Fibroblast of lung (primary cell): ENCODE measurements at regions not wholly inside any gene's neighbourhood (a gene's known extent, or its start where the extent isn't known, plus 50 kb on each side); places are given as distances from the start of the nearest gene placed in this dataset.
"Not testable (repeated sequence)": the region's sequence is repeated elsewhere in the genome, so short reads cannot be mapped to it uniquely, and the experiment has no call there.

Experiments
- DNase-seq, 2 donors: peaks; one replicate each; pipeline versions ENCODE4 v3.0.0 to v3.0.0-alpha.2; 2010; ENCODE audit warnings: low read depth in 2 of 2
- H2AFZ ChIP-seq: 2 replicates; pipeline ENCODE4 v1.5.1; 2012; ENCODE audit warnings: low read length, control low read depth, inconsistent platforms
- H3K27ac ChIP-seq: 2 replicates; pipeline ENCODE4 v1.5.1; 2011; ENCODE audit warnings: low read length, control low read depth; ENCODE audit not compliant: insufficient read depth
- H3K27me3 ChIP-seq: 2 replicates; pipeline ENCODE4 v1.5.1; 2011; ENCODE audit warnings: mild to moderate bottlenecking, low read length; ENCODE audit not compliant: control insufficient read depth, insufficient read depth
- H3K36me3 ChIP-seq: 2 replicates; pipeline ENCODE4 v1.5.1; 2011; ENCODE audit warnings: low read length; ENCODE audit not compliant: control insufficient read depth, insufficient read depth
- H3K4me1 ChIP-seq: 2 replicates; pipeline ENCODE4 v1.5.1; 2011; ENCODE audit warnings: low read length; ENCODE audit not compliant: control insufficient read depth, insufficient read depth; ENCODE audit errors: extremely low read depth
- H3K4me2 ChIP-seq: 2 replicates; pipeline ENCODE4 v1.5.1; 2011; ENCODE audit warnings: low read length, control low read depth; ENCODE audit not compliant: insufficient read depth; ENCODE audit errors: extremely low read depth
- H3K4me3 ChIP-seq, 4 experiments: fragments of 200-600 bp in 1 of 4; sonication (generic) in 1 of 4; replicated peaks in 1 of 4; 2 replicates each; pipeline ENCODE4 v1.5.1; 2011 to 2016; ENCODE audit warnings: low read length in 4 of 4, low read depth in 3 of 4, mild to moderate bottlenecking in 3 of 4, control low read depth in 2 of 4, inconsistent platforms in 1 of 4, mixed read lengths in 1 of 4; ENCODE audit not compliant: insufficient read depth in 1 of 4; ENCODE audit errors: control extremely low read depth in 1 of 4
- H3K79me2 ChIP-seq: 2 replicates; pipeline ENCODE4 v1.5.1; 2012; ENCODE audit warnings: mild to moderate bottlenecking, low read length, inconsistent platforms; ENCODE audit not compliant: control insufficient read depth, insufficient read depth
- H3K9ac ChIP-seq: 2 replicates; pipeline ENCODE4 v1.5.1; 2011; ENCODE audit warnings: mild to moderate bottlenecking, low read length, control low read depth; ENCODE audit not compliant: insufficient read depth
- H3K9me3 ChIP-seq: 2 replicates; pipeline ENCODE4 v1.5.1; 2012; ENCODE audit warnings: low read depth, low read length; ENCODE audit not compliant: control insufficient read depth, insufficient read depth
- H4K20me1 ChIP-seq: 2 replicates; pipeline ENCODE4 v1.5.1; 2011; ENCODE audit warnings: low read length; ENCODE audit not compliant: control insufficient read depth, insufficient read depth; ENCODE audit errors: extremely low read depth
- CTCF ChIP-seq, 2 donors: IDR thresholded peaks in 1 of 2; conservative IDR thresholded peaks in 1 of 2; 1 replicate in 1 of 2; 2 replicates in 1 of 2; pipeline ENCODE4 v1.5.1; 2011 to 2012; ENCODE audit warnings: low read length in 2 of 2, control low read depth in 1 of 2, inconsistent platforms in 1 of 2, low read depth in 1 of 2, mild to moderate bottlenecking in 1 of 2
- EZH2 ChIP-seq: IDR thresholded peaks from 2 replicates; pipeline ENCODE4 v1.5.1; 2012; ENCODE audit warnings: low read length, control low read depth, mild to moderate bottlenecking; ENCODE audit errors: missing control alignments

GRCh38 chr16:85286951-85287814, 174.9 kb upstream of the CIBAR2 start:
- no peak for TF ChIP-seq EZH2
- TF ChIP-seq CTCF (conservative IDR thresholded peaks at IDR 0.05 in 1 of 2, IDR thresholded peaks at IDR 0.05 in 1 of 2; ENCODE audit: low read depth in 1 of 2, low read length in 2 of 2): peak; percentile 21 to 51

GRCh38 chr16:85287815-85288109, 175.5 kb upstream of the CIBAR2 start:
- not testable (repeated sequence) for H2AFZ ChIP-seq, H3K79me2 ChIP-seq, H3K27me3 ChIP-seq, H3K36me3 ChIP-seq, H4K20me1 ChIP-seq, H3K9ac ChIP-seq, H3K9me3 ChIP-seq, DNase-seq, H3K27ac ChIP-seq, H3K4me3 ChIP-seq
- Histone ChIP-seq H3K4me1 (peaks cover 22% of the 10 kb centered on the region), H3K4me2 (peak overlapping the region; percentile 81)

More at GRCh38 chr16:85286951-85287814, 174.9 kb upstream of the CIBAR2 start:
- peaks cover 22% of the 10 kb centered on the region for H3K4me1 ChIP-seq
- no peaks in the 10 kb centered on the region for H3K79me2 ChIP-seq
- H3K36me3 ChIP-seq: no peaks in the 10 kb centered on the region
- no peak overlapping the region for H2AFZ ChIP-seq
- no peaks in the 10 kb centered on the region for H3K9me3 ChIP-seq
- H3K9ac ChIP-seq: peak overlapping the region; percentile 34
- peak overlapping the region in 1 of 4 experiments; percentile 42 for H3K4me3 ChIP-seq
- peak overlapping the region; percentile 81 for H3K4me2 ChIP-seq
- peak; percentile 63 to 84 for DNase-seq
- no peaks in the 10 kb centered on the region for H3K27me3 ChIP-seq
- H3K27ac ChIP-seq: peak overlapping the region; percentile 33
- H4K20me1 ChIP-seq: no peaks in the 10 kb centered on the region

- no peaks in the 10 kb centered on the region for H3K79me2 ChIP-seq
Measured at GRCh38 chr16:85288341-85288868, 176.1 kb upstream of the CIBAR2 start.

More at GRCh38 chr16:85288341-85288868, 176.1 kb upstream of the CIBAR2 start:
- Histone ChIP-seq H3K4me3 (no peak overlapping the region), H2AFZ (no peak overlapping the region), H3K27ac (no peak overlapping the region), H3K9me3 (no peaks in the 10 kb centered on the region), H4K20me1 (no peaks in the 10 kb centered on the region), H3K4me1 (peaks cover 22% of the 10 kb centered on the region), H3K27me3 (no peaks in the 10 kb centered on the region), H3K4me2 (no peak overlapping the region), H3K36me3 (no peaks in the 10 kb centered on the region), H3K9ac (no peak overlapping the region)
- TF ChIP-seq EZH2 (no peak), CTCF (conservative IDR thresholded peaks at IDR 0.05 in 1 of 2, IDR thresholded peaks at IDR 0.05 in 1 of 2; ENCODE audit: low read depth in 1 of 2, low read length in 2 of 2) (no peak)
- DNase-seq: no peak
